DND-41 (cell line): ENCODE measurements at regions not wholly inside any gene's neighbourhood (a gene's known extent, or its start where the extent isn't known, plus 50 kb on each side); places are given as distances from the start of the nearest gene placed in this dataset.

Experiments used
- ATAC-seq: fragments of 200-7000 bp; cut with Tn5 transposase; 3 replicates; pipeline ENCODE4 v1.9.1; 2021; ENCODE audit warnings: low read depth; ENCODE audit not compliant: insufficient read depth
- DNase-seq: peaks from one replicate; pipeline ENCODE4 v3.0.0-alpha.2; 2020
- H2AFZ ChIP-seq: 2 replicates; pipeline ENCODE4 v1.6.0; 2012; ENCODE audit warnings: low read depth, low read length
- H3K27ac ChIP-seq: 2 replicates; pipeline ENCODE4 v1.5.1; 2012; ENCODE audit warnings: low read length, inconsistent platforms
- H3K27me3 ChIP-seq: fragments of 200-600 bp; sonication (generic); 2 replicates; pipeline ENCODE4 v1.6.0; 2012; ENCODE audit warnings: low read length, mild to moderate bottlenecking, inconsistent platforms; ENCODE audit not compliant: insufficient read depth, poor library complexity
- H3K36me3 ChIP-seq: 2 replicates; pipeline ENCODE4 v1.5.1; 2012; ENCODE audit warnings: low read length, inconsistent platforms; ENCODE audit not compliant: insufficient read depth
- H3K4me1 ChIP-seq: 2 replicates; pipeline ENCODE4 v1.5.1; 2012; ENCODE audit warnings: mild to moderate bottlenecking, low read length; ENCODE audit not compliant: insufficient read depth
- H3K4me2 ChIP-seq: 2 replicates; pipeline ENCODE4 v1.6.0; 2012; ENCODE audit warnings: mild to moderate bottlenecking, moderate library complexity, low read length, inconsistent platforms; ENCODE audit not compliant: insufficient read depth
- H3K4me3 ChIP-seq, 2 experiments: fragments of 200-600 bp in 1 of 2; shearing (Covaris generic) in 1 of 2; 2 replicates each; pipeline ENCODE4 v1.5.1; 2012 to 2016; ENCODE audit warnings: inconsistent platforms in 2 of 2, low read length in 2 of 2, mild to moderate bottlenecking in 2 of 2, low read depth in 1 of 2, moderate library complexity in 1 of 2
- H3K79me2 ChIP-seq: 2 replicates; pipeline ENCODE4 v1.6.0; 2012; ENCODE audit warnings: low read length, inconsistent platforms; ENCODE audit not compliant: insufficient read depth
- H3K9ac ChIP-seq: 2 replicates; pipeline ENCODE4 v1.6.0; 2012; ENCODE audit warnings: low read depth, mild to moderate bottlenecking, inconsistent platforms, low read length, moderate library complexity
- H3K9me3 ChIP-seq: 2 replicates; pipeline ENCODE4 v1.5.1; 2012; ENCODE audit warnings: low read length, moderate library complexity, mild to moderate bottlenecking, inconsistent platforms; ENCODE audit not compliant: insufficient read depth, severe bottlenecking
- H4K20me1 ChIP-seq: 2 replicates; pipeline ENCODE4 v1.6.0; 2012; ENCODE audit warnings: low read length; ENCODE audit not compliant: insufficient read depth
- CTCF ChIP-seq: IDR thresholded peaks from 2 replicates; pipeline ENCODE4 v1.5.1; 2012; ENCODE audit warnings: borderline replicate concordance, low read length, moderate library complexity, mild to moderate bottlenecking; ENCODE audit not compliant: poor library complexity, severe bottlenecking; ENCODE audit errors: extremely low read depth
- EZH2 ChIP-seq: IDR thresholded peaks from 3 replicates; pipeline ENCODE4 v1.6.1; 2012; ENCODE audit warnings: borderline replicate concordance, low read depth, mild to moderate bottlenecking, moderate library complexity, low read length, inconsistent platforms; ENCODE audit not compliant: severe bottlenecking

DNA sequence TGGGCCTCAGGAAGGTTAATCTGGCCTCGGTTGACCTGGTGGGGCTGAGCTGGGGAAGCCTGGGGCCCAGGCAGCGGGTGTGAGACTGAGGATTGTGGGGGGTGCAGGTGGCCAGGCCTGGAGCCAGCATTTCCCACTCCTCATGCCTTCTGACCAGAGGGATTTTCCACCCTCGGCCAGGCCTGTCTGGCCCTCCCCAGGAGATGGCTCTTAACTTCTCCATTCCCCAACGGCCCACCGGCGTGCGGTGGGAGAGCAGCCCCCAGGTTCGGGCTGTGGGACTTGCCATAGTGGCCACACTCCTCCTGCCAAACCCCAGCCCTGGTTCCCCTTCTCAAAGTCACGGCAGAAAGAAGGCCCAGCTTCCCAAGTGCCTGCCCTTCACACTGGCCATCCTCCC, 126.5 kb upstream of the RUNX3 start:
- no peak overlapping the region for H3K9ac ChIP-seq
- TF ChIP-seq EZH2 (no peak), CTCF (no peak)
- no peak for DNase-seq

GRCh38 chr1:25055961-25056360, 125.9 kb upstream of the RUNX3 start:
- Histone ChIP-seq H3K9ac (no peak overlapping the region), H3K27ac (no peak overlapping the region), H3K4me1 (no peaks in the 10 kb centered on the region), H3K79me2 (no peaks in the 10 kb centered on the region), H3K27me3 (no peaks in the 10 kb centered on the region), H3K9me3 (no peaks in the 10 kb centered on the region), H3K4me2 (no peak overlapping the region), H4K20me1 (peaks cover 4% of the 10 kb centered on the region; the same call in 1 of the 2 replicates), H3K4me3 (no peak overlapping the region), H3K36me3 (no peaks in the 10 kb centered on the region), H2AFZ (no peak overlapping the region)
- no peak for DNase-seq
- ATAC-seq = no peak
- TF ChIP-seq EZH2 (no peak), CTCF (no peak)

More for the DNA sequence above, 126.5 kb upstream of the RUNX3 start:
- H3K4me3 ChIP-seq = no peak overlapping the region
- no peak overlapping the region for H3K4me2 ChIP-seq
- H3K9me3 ChIP-seq = no peaks in the 10 kb centered on the region
- H3K27ac ChIP-seq = no peak overlapping the region
- no peaks in the 10 kb centered on the region for H3K27me3 ChIP-seq
- peaks cover 4% of the 10 kb centered on the region; the same call in 1 of the 2 replicates for H4K20me1 ChIP-seq
- ATAC-seq = no peak
- no peaks in the 10 kb centered on the region for H3K36me3 ChIP-seq
- no peaks in the 10 kb centered on the region for H3K79me2 ChIP-seq
- no peak overlapping the region for H2AFZ ChIP-seq
- no peaks in the 10 kb centered on the region for H3K4me1 ChIP-seq

DNA sequence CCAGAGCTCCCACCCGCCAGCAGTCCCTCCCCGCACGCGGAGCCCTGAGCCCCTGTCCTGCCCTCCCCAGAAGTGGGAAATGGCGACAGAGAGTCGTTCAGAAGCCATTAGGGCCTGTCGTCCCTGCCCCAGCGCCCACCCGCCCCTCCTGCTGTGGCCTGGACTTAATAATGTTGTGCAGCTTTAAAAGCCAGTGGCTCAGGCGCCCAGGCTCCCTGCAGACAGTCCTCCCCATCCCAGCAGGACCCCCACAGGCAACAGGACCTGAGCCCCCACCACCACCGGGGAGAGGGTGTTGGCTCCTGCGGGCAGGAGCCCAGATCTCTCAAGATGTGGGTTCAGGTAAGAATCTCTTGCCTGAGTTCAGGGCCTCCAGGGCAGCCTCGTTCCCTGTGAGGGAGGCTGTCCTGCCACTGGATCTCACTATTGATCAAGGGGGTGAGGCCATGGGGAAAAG, 125.3 kb upstream of the RUNX3 start:
- Histone ChIP-seq H4K20me1 (peaks cover 4% of the 10 kb centered on the region; the same call in 1 of the 2 replicates), H3K9me3 (no peaks in the 10 kb centered on the region)
- ATAC-seq = no peak

More for the DNA sequence above, 125.3 kb upstream of the RUNX3 start:
- DNase-seq = no peak
- no peak for TF ChIP-seq CTCF
- TF ChIP-seq EZH2 = no peak
- no peaks in the 10 kb centered on the region for H3K36me3 ChIP-seq
- no peak overlapping the region for H3K27ac ChIP-seq
- H3K4me2 ChIP-seq = no peak overlapping the region
- H2AFZ ChIP-seq = no peak overlapping the region
- no peak overlapping the region for H3K9ac ChIP-seq
- H3K27me3 ChIP-seq = no peaks in the 10 kb centered on the region
- H3K4me1 ChIP-seq = no peaks in the 10 kb centered on the region
- no peak overlapping the region for H3K4me3 ChIP-seq
- H3K79me2 ChIP-seq = no peaks in the 10 kb centered on the region
